ENCODE measurements at regions not wholly inside any gene's neighbourhood (a gene's known extent, or its start where the extent isn't known, plus 50 kb on each side); places are given as distances from the start of the nearest gene placed in this dataset.

- Histone ChIP-seq H3K18ac (ENCODE audit: low read depth in 1 of 2, low read length in 2 of 2) (no peak overlapping the region), H3K36me3 (ENCODE audit: control insufficient read depth in 1 of 2, insufficient read depth in 2 of 2, low read depth in 1 of 2, low read length in 2 of 2) (no peaks in the 10 kb centered on the region), H2BK5ac (ENCODE audit: low read depth, low read length, poor library complexity, severe bottlenecking) (no peak overlapping the region), H3K4me1 (ENCODE audit: control insufficient read depth, insufficient read depth, low read depth, low read length) (no peaks in the 10 kb centered on the region), H4K8ac (ENCODE audit: low read length) (no peak overlapping the region), H3K14ac (ENCODE audit: low read length in 2 of 2) (no peak overlapping the region), H3K9me3 (ENCODE audit: control insufficient read depth, low read length) (peaks cover 5% of the 10 kb centered on the region), H3K27me3 (ENCODE audit: control insufficient read depth in 1 of 2, insufficient read depth in 1 of 2, low read length in 2 of 2) (peaks cover 5 to 9% of the 10 kb centered on the region in 2 experiments), H3K23ac (ENCODE audit: low read length in 2 of 2) (no peak overlapping the region), H3K4ac (ENCODE audit: low read depth in 1 of 2, low read length in 2 of 2) (no peak overlapping the region), H3K27ac (ENCODE audit: low read length, poor library complexity, severe bottlenecking) (no peak overlapping the region), H2AK5ac (ENCODE audit: low read length, severe bottlenecking) (no peak overlapping the region), H4K91ac (ENCODE audit: low read length) (no peak overlapping the region), H3K9ac (ENCODE audit: low read length) (no peak overlapping the region), H3K4me2 (ENCODE audit: low read length, poor library complexity, severe bottlenecking) (no peak overlapping the region), H2BK12ac (ENCODE audit: low read length in 2 of 2) (no peak overlapping the region), H2BK120ac (ENCODE audit: low read depth, low read length) (no peak overlapping the region), H2BK15ac (ENCODE audit: low read depth, poor library complexity, severe bottlenecking) (no peak overlapping the region), H2AFZ (ENCODE audit: low read depth, low read length) (no peak overlapping the region), H3K4me3 (ENCODE audit: insufficient read depth in 1 of 2, low read depth in 1 of 2, low read length in 2 of 2) (no peak overlapping the region), H3K79me1 (replicated peaks; ENCODE audit: low read length, poor library complexity, severe bottlenecking) (no peaks in the 10 kb centered on the region)
- DNase-seq = no peak
- WGBS = 42% methylated on average over 4 of the region's 4 CpGs
Measured at GRCh38 chr3:69607466-69608305, 131.6 kb upstream of the MITF start.

GRCh38 chr3:69605867-69606266 is 133.4 kb upstream of the MITF start:
- Histone ChIP-seq H3K14ac (ENCODE audit: low read length in 2 of 2) (no peak overlapping the region), H3K9me3 (ENCODE audit: control insufficient read depth, low read length) (peaks cover 5% of the 10 kb centered on the region), H4K91ac (ENCODE audit: low read length) (no peak overlapping the region), H2AK5ac (ENCODE audit: low read length, severe bottlenecking) (no peak overlapping the region), H3K4me3 (ENCODE audit: insufficient read depth in 1 of 2, low read depth in 1 of 2, low read length in 2 of 2) (no peak overlapping the region), H3K4ac (ENCODE audit: low read depth in 1 of 2, low read length in 2 of 2) (no peak overlapping the region), H3K9ac (ENCODE audit: low read length) (no peak overlapping the region), H3K4me1 (ENCODE audit: control insufficient read depth, insufficient read depth, low read depth, low read length) (no peaks in the 10 kb centered on the region), H3K79me1 (replicated peaks; ENCODE audit: low read length, poor library complexity, severe bottlenecking) (no peaks in the 10 kb centered on the region), H3K27ac (ENCODE audit: low read length, poor library complexity, severe bottlenecking) (no peak overlapping the region), H4K8ac (ENCODE audit: low read length) (no peak overlapping the region), H2BK120ac (ENCODE audit: low read depth, low read length) (no peak overlapping the region), H3K4me2 (ENCODE audit: low read length, poor library complexity, severe bottlenecking) (no peak overlapping the region), H2BK5ac (ENCODE audit: low read depth, low read length, poor library complexity, severe bottlenecking) (no peak overlapping the region), H3K18ac (ENCODE audit: low read depth in 1 of 2, low read length in 2 of 2) (no peak overlapping the region), H3K36me3 (ENCODE audit: control insufficient read depth in 1 of 2, insufficient read depth in 2 of 2, low read depth in 1 of 2, low read length in 2 of 2) (no peaks in the 10 kb centered on the region), H2BK15ac (ENCODE audit: low read depth, poor library complexity, severe bottlenecking) (no peak overlapping the region), H2AFZ (ENCODE audit: low read depth, low read length) (no peak overlapping the region), H3K23ac (ENCODE audit: low read length in 2 of 2) (no peak overlapping the region), H2BK12ac (ENCODE audit: low read length in 2 of 2) (no peak overlapping the region), H3K27me3 (ENCODE audit: control insufficient read depth in 1 of 2, insufficient read depth in 1 of 2, low read length in 2 of 2) (peaks cover 5 to 9% of the 10 kb centered on the region in 2 experiments)
- no peak for DNase-seq
- 85% methylated on average over 4 of the region's 4 CpGs for WGBS

- H3K4me1 ChIP-seq (ENCODE audit: control insufficient read depth, insufficient read depth, low read depth, low read length) = no peaks in the 10 kb centered on the region
- H3K18ac ChIP-seq (ENCODE audit: low read depth in 1 of 2, low read length in 2 of 2) = no peak overlapping the region
- H3K14ac ChIP-seq (ENCODE audit: low read length in 2 of 2) = no peak overlapping the region
- H3K23ac ChIP-seq (ENCODE audit: low read length in 2 of 2) = no peak overlapping the region
- no peak overlapping the region for H3K9ac ChIP-seq (ENCODE audit: low read length)
- no peak overlapping the region for H2BK120ac ChIP-seq (ENCODE audit: low read depth, low read length)
- H3K4ac ChIP-seq (ENCODE audit: low read depth in 1 of 2, low read length in 2 of 2) = no peak overlapping the region
- no peak overlapping the region for H2AFZ ChIP-seq (ENCODE audit: low read depth, low read length)
- whole genome bisulfite sequencing = 70% methylated on average over 2 of the region's 8 CpGs
- H4K8ac ChIP-seq (ENCODE audit: low read length) = no peak overlapping the region
- H3K79me1 ChIP-seq (replicated peaks; ENCODE audit: low read length, poor library complexity, severe bottlenecking) = no peaks in the 10 kb centered on the region
- H2BK12ac ChIP-seq (ENCODE audit: low read length in 2 of 2) = no peak overlapping the region
- no peak overlapping the region for H2BK15ac ChIP-seq (ENCODE audit: low read depth, poor library complexity, severe bottlenecking)
- H2BK5ac ChIP-seq (ENCODE audit: low read depth, low read length, poor library complexity, severe bottlenecking) = no peak overlapping the region
- H3K4me3 ChIP-seq (ENCODE audit: insufficient read depth in 1 of 2, low read depth in 1 of 2, low read length in 2 of 2) = no peak overlapping the region
- H3K9me3 ChIP-seq (ENCODE audit: control insufficient read depth, low read length) = peaks cover 10% of the 10 kb centered on the region
- H4K91ac ChIP-seq (ENCODE audit: low read length) = no peak overlapping the region
- no peak for DNase-seq
- H3K27ac ChIP-seq (ENCODE audit: low read length, poor library complexity, severe bottlenecking) = no peak overlapping the region
- no peak overlapping the region for H2AK5ac ChIP-seq (ENCODE audit: low read length, severe bottlenecking)
- H3K36me3 ChIP-seq (ENCODE audit: control insufficient read depth in 1 of 2, insufficient read depth in 2 of 2, low read depth in 1 of 2, low read length in 2 of 2) = no peaks in the 10 kb centered on the region
- H3K4me2 ChIP-seq (ENCODE audit: low read length, poor library complexity, severe bottlenecking) = no peak overlapping the region
- peaks cover 5 to 9% of the 10 kb centered on the region in 2 experiments for H3K27me3 ChIP-seq (ENCODE audit: control insufficient read depth in 1 of 2, insufficient read depth in 1 of 2, low read length in 2 of 2)
Measured at GRCh38 chr3:69604735-69605450, 134.4 kb upstream of the MITF start.

GRCh38 chr3:69602112-69602511 is 137.2 kb upstream of the MITF start:
- Histone ChIP-seq H3K27ac (ENCODE audit: low read length, poor library complexity, severe bottlenecking) (no peak overlapping the region), H3K4me3 (ENCODE audit: insufficient read depth in 1 of 2, low read depth in 1 of 2, low read length in 2 of 2) (no peak overlapping the region), H2AK5ac (ENCODE audit: low read length, severe bottlenecking) (no peak overlapping the region), H2BK12ac (ENCODE audit: low read length in 2 of 2) (no peak overlapping the region), H4K91ac (ENCODE audit: low read length) (no peak overlapping the region), H3K4me2 (ENCODE audit: low read length, poor library complexity, severe bottlenecking) (no peak overlapping the region), H3K14ac (ENCODE audit: low read length in 2 of 2) (no peak overlapping the region), H2AFZ (ENCODE audit: low read depth, low read length) (no peak overlapping the region), H2BK15ac (ENCODE audit: low read depth, poor library complexity, severe bottlenecking) (no peak overlapping the region), H3K9ac (ENCODE audit: low read length) (no peak overlapping the region), H3K27me3 (ENCODE audit: control insufficient read depth in 1 of 2, insufficient read depth in 1 of 2, low read length in 2 of 2) (peaks cover 4 to 5% of the 10 kb centered on the region in 2 experiments), H2BK120ac (ENCODE audit: low read depth, low read length) (no peak overlapping the region), H3K36me3 (ENCODE audit: control insufficient read depth in 1 of 2, insufficient read depth in 2 of 2, low read depth in 1 of 2, low read length in 2 of 2) (no peaks in the 10 kb centered on the region), H3K9me3 (ENCODE audit: control insufficient read depth, low read length) (peaks cover 10% of the 10 kb centered on the region), H3K4me1 (ENCODE audit: control insufficient read depth, insufficient read depth, low read depth, low read length) (no peaks in the 10 kb centered on the region), H3K18ac (ENCODE audit: low read depth in 1 of 2, low read length in 2 of 2) (no peak overlapping the region), H2BK5ac (ENCODE audit: low read depth, low read length, poor library complexity, severe bottlenecking) (no peak overlapping the region), H3K23ac (ENCODE audit: low read length in 2 of 2) (no peak overlapping the region), H3K79me1 (replicated peaks; ENCODE audit: low read length, poor library complexity, severe bottlenecking) (no peaks in the 10 kb centered on the region), H3K4ac (ENCODE audit: low read depth in 1 of 2, low read length in 2 of 2) (no peak overlapping the region), H4K8ac (ENCODE audit: low read length) (no peak overlapping the region)
- WGBS = 100% methylated on average over 1 of the region's 4 CpGs
- no peak for DNase-seq
